ENCODE measurements at regions not wholly inside any gene's neighbourhood (a gene's known extent, or its start where the extent isn't known, plus 50 kb on each side); places are given as distances from the start of the nearest gene placed in this dataset.
"Not testable (repeated sequence)": the region's sequence is repeated elsewhere in the genome, so short reads cannot be mapped to it uniquely, and the experiment has no call there.

GRCh38 chr3:87710511-87710910 is 348.3 kb downstream of the CGGBP1 start:
- DNase-seq, result no peak

- no peak for DNase-seq
These were observed 348.8 kb downstream of the CGGBP1 start for GRCh38 chr3:87710028-87710427.

- DNase-seq, result no peak
These were observed 352.6 kb downstream of the CGGBP1 start for GRCh38 chr3:87706176-87706575.

- no peak for DNase-seq
These were observed 356.2 kb downstream of the CGGBP1 start for GRCh38 chr3:87702600-87702999.

- DNase-seq, result no peak
These were observed 362.4 kb downstream of the CGGBP1 start for GRCh38 chr3:87696124-87697013.

- DNase-seq, result no peak
These were observed 364.1 kb downstream of the CGGBP1 start for GRCh38 chr3:87694678-87695077.

GRCh38 chr3:87691109-87691508 is 367.7 kb downstream of the CGGBP1 start:
- DNase-seq, result no peak

GRCh38 chr3:87678984-87679660 is 379.7 kb downstream of the CGGBP1 start:
- not testable (repeated sequence) for DNase-seq

GRCh38 chr3:87674397-87675161 is 384.2 kb downstream of the CGGBP1 start:
- no peak for DNase-seq

GRCh38 chr3:87673132-87673531 is 385.7 kb downstream of the CGGBP1 start:
- no peak for DNase-seq

GRCh38 chr3:87654184-87654583 is 377.8 kb upstream of the POU1F1 start:
- no peak for DNase-seq

GRCh38 chr3:87653138-87653537 is 376.8 kb upstream of the POU1F1 start:
- not testable (repeated sequence) for DNase-seq

GRCh38 chr3:87634426-87634825 is 358.0 kb upstream of the POU1F1 start:
- no peak for DNase-seq

GRCh38 chr3:87627316-87627715 is 350.9 kb upstream of the POU1F1 start:
- no peak for DNase-seq

- no peak for DNase-seq
These were observed 350.2 kb upstream of the POU1F1 start for GRCh38 chr3:87626546-87626945.

GRCh38 chr3:87625876-87626275 is 349.5 kb upstream of the POU1F1 start:
- DNase-seq, result no peak

GRCh38 chr3:87624860-87625259 is 348.5 kb upstream of the POU1F1 start:
- no peak for DNase-seq

- no peak for DNase-seq
These were observed 345.3 kb upstream of the POU1F1 start for GRCh38 chr3:87621667-87622066.

GRCh38 chr3:87615506-87615905 is 339.1 kb upstream of the POU1F1 start:
- no peak for DNase-seq

GRCh38 chr3:87614998-87615397 is 338.6 kb upstream of the POU1F1 start:
- no peak for DNase-seq

- DNase-seq, result no peak
These were observed 330.9 kb upstream of the POU1F1 start for GRCh38 chr3:87607234-87607633.

- DNase-seq, result no peak
These were observed 319.4 kb upstream of the POU1F1 start for GRCh38 chr3:87595798-87596197.

GRCh38 chr3:87581240-87581639 is 304.9 kb upstream of the POU1F1 start:
- DNase-seq, result no peak

GRCh38 chr3:87576752-87577151 is 300.4 kb upstream of the POU1F1 start:
- no peak for DNase-seq

All from CD4-positive, alpha-beta T cell treated with Interleukin-4 for 1 hour (primary cell).